HL-60 (cell line): ENCODE measurements at regions not wholly inside any gene's neighbourhood (a gene's known extent, or its start where the extent isn't known, plus 50 kb on each side); places are given as distances from the start of the nearest gene placed in this dataset.

Experiments
- DNase-seq, 2 experiments: peaks; one replicate each; pipeline ENCODE4 v3.0.0-alpha.2; 2010 to 2020; ENCODE audit warnings: low read depth in 1 of 2, low spot score in 1 of 2
- H3K27ac ChIP-seq: fragments of 250-450 bp; sonication (Bioruptor Pico); replicated peaks from 2 replicates; pipeline ENCODE4 v1.5.1; 2020; ENCODE audit warnings: mild to moderate bottlenecking, moderate library complexity
- H3K27me3 ChIP-seq: fragments of 250-450 bp; sonication (Bioruptor Pico); 2 replicates; pipeline ENCODE4 v1.5.1; 2021; ENCODE audit warnings: mild to moderate bottlenecking, moderate library complexity; ENCODE audit not compliant: insufficient read depth, poor library complexity, severe bottlenecking
- H3K4me3 ChIP-seq: replicated peaks from 2 replicates; pipeline ENCODE4 v1.5.1; 2011; ENCODE audit warnings: mild to moderate bottlenecking, control low read depth, low read length; ENCODE audit not compliant: insufficient read depth
- GABPA ChIP-seq: IDR thresholded peaks from 2 replicates; pipeline ENCODE4 v1.6.1; 2012; ENCODE audit warnings: low read depth
- POLR2AphosphoS5 ChIP-seq: IDR thresholded peaks from 2 replicates; pipeline ENCODE4 v1.6.1; 2012; ENCODE audit warnings: low read depth
- SPI1 ChIP-seq: IDR thresholded peaks from 2 replicates; pipeline ENCODE4 v1.6.1; 2012; ENCODE audit warnings: low read depth, mild to moderate bottlenecking, borderline replicate concordance
- TF ChIP-seq, protein P1 (sequence below): IDR thresholded peaks from 2 replicates; pipeline ENCODE4 v1.6.1; 2012; ENCODE audit warnings: low read depth; ENCODE audit not compliant: insufficient replicate concordance
- TF ChIP-seq, protein P2 (sequence below): IDR thresholded peaks from one replicate; pipeline ENCODE4 v1.5.1; 2011; ENCODE audit warnings: low read length, control low read depth, inconsistent platforms; ENCODE audit not compliant: insufficient read depth

DNA sequence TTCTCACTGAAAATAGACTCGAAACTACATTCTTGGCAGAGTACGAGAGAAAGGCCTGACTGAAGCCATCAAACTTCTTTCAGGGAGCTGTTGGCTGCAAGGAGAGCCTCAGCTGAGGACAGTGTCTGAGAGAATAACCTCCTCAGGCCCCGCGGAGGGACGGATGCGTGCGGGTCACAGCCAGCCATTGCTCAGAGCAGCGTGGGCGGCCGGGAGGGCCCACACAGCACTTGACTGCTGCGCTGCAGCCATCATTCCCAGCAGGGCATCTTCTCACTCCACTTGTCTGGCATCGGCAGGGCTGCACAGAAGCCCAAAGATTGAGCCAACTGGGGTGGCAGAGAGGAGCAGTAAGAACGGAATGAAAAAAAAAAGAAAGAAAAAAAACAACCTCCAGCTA lies 113.5 kb downstream of the XCL2 start:
- Histone ChIP-seq H3K27ac (no peak overlapping the region), H3K27me3 (no peaks in the 10 kb centered on the region), H3K4me3 (no peak overlapping the region)
- TF ChIP-seq GABPA (no peak), SPI1 (no peak), POLR2AphosphoS5 (no peak)
- TF ChIP-seq, protein P1, sequence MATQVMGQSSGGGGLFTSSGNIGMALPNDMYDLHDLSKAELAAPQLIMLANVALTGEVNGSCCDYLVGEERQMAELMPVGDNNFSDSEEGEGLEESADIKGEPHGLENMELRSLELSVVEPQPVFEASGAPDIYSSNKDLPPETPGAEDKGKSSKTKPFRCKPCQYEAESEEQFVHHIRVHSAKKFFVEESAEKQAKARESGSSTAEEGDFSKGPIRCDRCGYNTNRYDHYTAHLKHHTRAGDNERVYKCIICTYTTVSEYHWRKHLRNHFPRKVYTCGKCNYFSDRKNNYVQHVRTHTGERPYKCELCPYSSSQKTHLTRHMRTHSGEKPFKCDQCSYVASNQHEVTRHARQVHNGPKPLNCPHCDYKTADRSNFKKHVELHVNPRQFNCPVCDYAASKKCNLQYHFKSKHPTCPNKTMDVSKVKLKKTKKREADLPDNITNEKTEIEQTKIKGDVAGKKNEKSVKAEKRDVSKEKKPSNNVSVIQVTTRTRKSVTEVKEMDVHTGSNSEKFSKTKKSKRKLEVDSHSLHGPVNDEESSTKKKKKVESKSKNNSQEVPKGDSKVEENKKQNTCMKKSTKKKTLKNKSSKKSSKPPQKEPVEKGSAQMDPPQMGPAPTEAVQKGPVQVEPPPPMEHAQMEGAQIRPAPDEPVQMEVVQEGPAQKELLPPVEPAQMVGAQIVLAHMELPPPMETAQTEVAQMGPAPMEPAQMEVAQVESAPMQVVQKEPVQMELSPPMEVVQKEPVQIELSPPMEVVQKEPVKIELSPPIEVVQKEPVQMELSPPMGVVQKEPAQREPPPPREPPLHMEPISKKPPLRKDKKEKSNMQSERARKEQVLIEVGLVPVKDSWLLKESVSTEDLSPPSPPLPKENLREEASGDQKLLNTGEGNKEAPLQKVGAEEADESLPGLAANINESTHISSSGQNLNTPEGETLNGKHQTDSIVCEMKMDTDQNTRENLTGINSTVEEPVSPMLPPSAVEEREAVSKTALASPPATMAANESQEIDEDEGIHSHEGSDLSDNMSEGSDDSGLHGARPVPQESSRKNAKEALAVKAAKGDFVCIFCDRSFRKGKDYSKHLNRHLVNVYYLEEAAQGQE: no peak
- TF ChIP-seq, protein P2, sequence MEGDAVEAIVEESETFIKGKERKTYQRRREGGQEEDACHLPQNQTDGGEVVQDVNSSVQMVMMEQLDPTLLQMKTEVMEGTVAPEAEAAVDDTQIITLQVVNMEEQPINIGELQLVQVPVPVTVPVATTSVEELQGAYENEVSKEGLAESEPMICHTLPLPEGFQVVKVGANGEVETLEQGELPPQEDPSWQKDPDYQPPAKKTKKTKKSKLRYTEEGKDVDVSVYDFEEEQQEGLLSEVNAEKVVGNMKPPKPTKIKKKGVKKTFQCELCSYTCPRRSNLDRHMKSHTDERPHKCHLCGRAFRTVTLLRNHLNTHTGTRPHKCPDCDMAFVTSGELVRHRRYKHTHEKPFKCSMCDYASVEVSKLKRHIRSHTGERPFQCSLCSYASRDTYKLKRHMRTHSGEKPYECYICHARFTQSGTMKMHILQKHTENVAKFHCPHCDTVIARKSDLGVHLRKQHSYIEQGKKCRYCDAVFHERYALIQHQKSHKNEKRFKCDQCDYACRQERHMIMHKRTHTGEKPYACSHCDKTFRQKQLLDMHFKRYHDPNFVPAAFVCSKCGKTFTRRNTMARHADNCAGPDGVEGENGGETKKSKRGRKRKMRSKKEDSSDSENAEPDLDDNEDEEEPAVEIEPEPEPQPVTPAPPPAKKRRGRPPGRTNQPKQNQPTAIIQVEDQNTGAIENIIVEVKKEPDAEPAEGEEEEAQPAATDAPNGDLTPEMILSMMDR: no peak
- no peak for DNase-seq

DNA sequence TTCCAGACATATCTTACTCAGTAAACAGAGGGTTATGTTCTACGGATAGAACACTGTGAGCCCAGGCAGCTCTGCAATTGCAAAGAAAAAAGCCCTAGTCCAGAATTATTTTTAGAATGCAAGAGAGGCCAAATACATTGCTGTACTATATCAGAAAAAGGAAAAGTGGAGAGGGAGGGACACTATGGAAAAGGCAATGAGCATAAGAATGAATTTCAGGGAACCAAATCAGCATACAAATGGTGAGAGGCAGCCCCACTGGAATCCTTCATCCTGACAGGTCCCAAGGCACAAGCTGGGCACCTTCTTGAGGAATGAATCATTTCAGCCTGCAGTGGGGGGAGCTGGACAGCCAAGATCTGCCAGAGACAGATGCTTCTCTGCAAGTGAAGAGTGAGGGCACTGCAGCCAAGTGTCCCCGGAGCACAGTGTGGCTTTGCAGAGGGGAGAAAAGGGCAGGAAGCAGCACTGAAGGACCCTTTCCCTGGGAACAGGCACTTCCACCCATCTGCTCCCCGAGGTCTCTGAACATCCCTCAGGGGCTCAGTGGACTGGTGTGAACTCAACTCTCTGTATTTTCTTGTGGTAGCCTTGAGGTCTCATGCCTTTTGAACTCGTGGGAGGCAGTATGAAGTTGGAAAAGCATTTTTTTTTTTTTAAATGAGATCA lies 115.6 kb downstream of the XCL2 start:
- Histone ChIP-seq H3K4me3 (no peak overlapping the region), H3K27ac (no peak overlapping the region), H3K27me3 (no peaks in the 10 kb centered on the region)
- TF ChIP-seq, protein P2: no peak
- TF ChIP-seq, protein P1: no peak
- TF ChIP-seq POLR2AphosphoS5 (no peak), SPI1 (no peak), GABPA (no peak)
- no peak for DNase-seq

DNA sequence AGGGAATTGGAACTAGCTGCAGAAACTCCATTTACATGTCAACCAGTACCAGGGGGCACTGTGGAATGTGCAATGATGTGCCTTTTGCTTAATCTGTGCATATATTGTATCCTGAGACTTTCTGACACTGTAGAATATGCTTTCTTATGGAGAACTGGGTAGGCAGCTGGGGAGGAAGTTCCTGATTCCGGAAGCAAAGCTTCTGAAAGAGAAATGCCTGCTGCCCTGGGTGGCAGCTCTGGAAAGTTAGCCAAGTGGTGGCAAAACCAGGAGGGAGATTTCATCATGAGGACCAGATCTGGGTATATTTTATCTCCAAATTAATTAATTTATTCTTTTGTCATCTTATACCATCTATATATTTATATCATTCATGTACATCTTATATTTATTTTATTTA lies 116.7 kb downstream of the XCL2 start:
- Histone ChIP-seq H3K27me3 (peaks cover 2% of the 10 kb centered on the region), H3K4me3 (no peak overlapping the region), H3K27ac (no peak overlapping the region)
- peak in 1 of 2 experiments; percentile 5 for DNase-seq
- TF ChIP-seq GABPA (no peak), SPI1 (peak; percentile 50; the same call in 1 of the 2 replicates)

DNA sequence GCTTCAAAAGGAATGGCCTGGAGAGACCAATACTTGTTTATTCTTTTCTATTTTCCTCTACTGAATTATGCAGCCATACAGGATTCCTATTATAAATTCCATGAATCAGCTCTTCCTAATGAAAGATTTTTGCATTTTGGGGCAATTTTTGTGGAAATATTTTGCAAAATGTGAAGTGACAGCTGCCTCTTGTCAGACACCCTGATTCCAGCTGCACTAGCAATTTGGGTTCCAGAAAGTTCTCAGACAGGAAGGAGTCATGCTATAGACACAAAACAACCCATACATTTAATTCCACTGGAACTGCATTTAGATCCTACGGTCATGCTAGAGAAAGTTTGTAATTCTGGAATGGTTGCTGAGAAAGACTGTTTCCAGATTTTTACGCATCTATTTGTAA lies 119.5 kb downstream of the XCL2 start:
- H3K4me3 ChIP-seq: no peak overlapping the region
- TF ChIP-seq, protein P2: no peak
- TF ChIP-seq POLR2AphosphoS5 (no peak), SPI1 (no peak), GABPA (no peak)
- TF ChIP-seq, protein P1: no peak
- H3K27ac ChIP-seq: no peak overlapping the region
- no peak for DNase-seq
- peaks cover 2% of the 10 kb centered on the region for H3K27me3 ChIP-seq
